PFSK-1 (cell line): ENCODE measurements at regions not wholly inside any gene's neighbourhood (a gene's known extent, or its start where the extent isn't known, plus 50 kb on each side); places are given as distances from the start of the nearest gene placed in this dataset.

Source experiments
- FOXP2 ChIP-seq: optimal IDR thresholded peaks from 2 replicates; pipeline ENCODE3; 2011; ENCODE audit warnings: borderline replicate concordance, control low read depth, inconsistent platforms; ENCODE audit not compliant: insufficient read depth; ENCODE audit errors: extremely low read length, extremely low read depth
- POLR2AphosphoS5 ChIP-seq: IDR thresholded peaks from 2 replicates; pipeline ENCODE4 v1.6.1; 2012; ENCODE audit warnings: low read depth, mild to moderate bottlenecking, control low read depth, low read length, moderate library complexity
- SIN3A ChIP-seq: IDR thresholded peaks from 2 replicates; pipeline ENCODE4 v1.6.1; 2012; ENCODE audit warnings: mild to moderate bottlenecking, low read length, moderate library complexity, borderline replicate concordance; ENCODE audit not compliant: insufficient read depth
- TAF1 ChIP-seq: IDR thresholded peaks from 2 replicates; pipeline ENCODE4 v1.6.1; 2012; ENCODE audit warnings: low read length, control low read depth, borderline replicate concordance; ENCODE audit not compliant: insufficient read depth
- TF ChIP-seq, protein P1 (sequence below), 2 experiments: IDR thresholded peaks; 2 replicates each; pipeline versions ENCODE4 v1.6.1 to v1.8.0; 2011 to 2012; ENCODE audit warnings: low read depth in 2 of 2, low read length in 2 of 2, control low read depth in 1 of 2, inconsistent platforms in 1 of 2, mild to moderate bottlenecking in 1 of 2, moderate library complexity in 1 of 2; ENCODE audit not compliant: insufficient read depth in 1 of 2

- TF ChIP-seq POLR2AphosphoS5 (no peak), TAF1 (no peak), SIN3A (no peak), FOXP2 (no peak)
- TF ChIP-seq, protein P1, sequence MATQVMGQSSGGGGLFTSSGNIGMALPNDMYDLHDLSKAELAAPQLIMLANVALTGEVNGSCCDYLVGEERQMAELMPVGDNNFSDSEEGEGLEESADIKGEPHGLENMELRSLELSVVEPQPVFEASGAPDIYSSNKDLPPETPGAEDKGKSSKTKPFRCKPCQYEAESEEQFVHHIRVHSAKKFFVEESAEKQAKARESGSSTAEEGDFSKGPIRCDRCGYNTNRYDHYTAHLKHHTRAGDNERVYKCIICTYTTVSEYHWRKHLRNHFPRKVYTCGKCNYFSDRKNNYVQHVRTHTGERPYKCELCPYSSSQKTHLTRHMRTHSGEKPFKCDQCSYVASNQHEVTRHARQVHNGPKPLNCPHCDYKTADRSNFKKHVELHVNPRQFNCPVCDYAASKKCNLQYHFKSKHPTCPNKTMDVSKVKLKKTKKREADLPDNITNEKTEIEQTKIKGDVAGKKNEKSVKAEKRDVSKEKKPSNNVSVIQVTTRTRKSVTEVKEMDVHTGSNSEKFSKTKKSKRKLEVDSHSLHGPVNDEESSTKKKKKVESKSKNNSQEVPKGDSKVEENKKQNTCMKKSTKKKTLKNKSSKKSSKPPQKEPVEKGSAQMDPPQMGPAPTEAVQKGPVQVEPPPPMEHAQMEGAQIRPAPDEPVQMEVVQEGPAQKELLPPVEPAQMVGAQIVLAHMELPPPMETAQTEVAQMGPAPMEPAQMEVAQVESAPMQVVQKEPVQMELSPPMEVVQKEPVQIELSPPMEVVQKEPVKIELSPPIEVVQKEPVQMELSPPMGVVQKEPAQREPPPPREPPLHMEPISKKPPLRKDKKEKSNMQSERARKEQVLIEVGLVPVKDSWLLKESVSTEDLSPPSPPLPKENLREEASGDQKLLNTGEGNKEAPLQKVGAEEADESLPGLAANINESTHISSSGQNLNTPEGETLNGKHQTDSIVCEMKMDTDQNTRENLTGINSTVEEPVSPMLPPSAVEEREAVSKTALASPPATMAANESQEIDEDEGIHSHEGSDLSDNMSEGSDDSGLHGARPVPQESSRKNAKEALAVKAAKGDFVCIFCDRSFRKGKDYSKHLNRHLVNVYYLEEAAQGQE (IDR thresholded peaks at IDR 0.05; ENCODE audit: insufficient read depth in 1 of 2, low read depth in 2 of 2, low read length in 2 of 2) = no peak
Observed at GRCh38 chr1:188058801-188059200, 1230.1 kb downstream of the PLA2G4A start.

- TF ChIP-seq SIN3A = no peak
Observed at GRCh38 chr1:188061881-188062280, 1233.1 kb downstream of the PLA2G4A start.

GRCh38 chr1:188062456-188062855, 1233.7 kb downstream of the PLA2G4A start:
- TF ChIP-seq, protein P1 (IDR thresholded peaks at IDR 0.05; ENCODE audit: insufficient read depth in 1 of 2, low read depth in 2 of 2, low read length in 2 of 2) = no peak
- TF ChIP-seq TAF1 (no peak), FOXP2 (no peak), SIN3A (no peak), POLR2AphosphoS5 (no peak)

- TF ChIP-seq, protein P1 (IDR thresholded peaks at IDR 0.05; ENCODE audit: insufficient read depth in 1 of 2, low read depth in 2 of 2, low read length in 2 of 2) = no peak
- TF ChIP-seq SIN3A = no peak
- TF ChIP-seq TAF1 = no peak
- no peak for TF ChIP-seq FOXP2
- TF ChIP-seq POLR2AphosphoS5 = no peak
Observed at GRCh38 chr1:188065917-188066316, 1237.2 kb downstream of the PLA2G4A start.

- TF ChIP-seq FOXP2 = no peak
- TF ChIP-seq, protein P1 (IDR thresholded peaks at IDR 0.05; ENCODE audit: insufficient read depth in 1 of 2, low read depth in 2 of 2, low read length in 2 of 2) = no peak
- TF ChIP-seq SIN3A = no peak
- TF ChIP-seq POLR2AphosphoS5 = no peak
- TF ChIP-seq TAF1 = no peak
Observed at GRCh38 chr1:188070848-188071247, 1242.1 kb downstream of the PLA2G4A start.

DNA sequence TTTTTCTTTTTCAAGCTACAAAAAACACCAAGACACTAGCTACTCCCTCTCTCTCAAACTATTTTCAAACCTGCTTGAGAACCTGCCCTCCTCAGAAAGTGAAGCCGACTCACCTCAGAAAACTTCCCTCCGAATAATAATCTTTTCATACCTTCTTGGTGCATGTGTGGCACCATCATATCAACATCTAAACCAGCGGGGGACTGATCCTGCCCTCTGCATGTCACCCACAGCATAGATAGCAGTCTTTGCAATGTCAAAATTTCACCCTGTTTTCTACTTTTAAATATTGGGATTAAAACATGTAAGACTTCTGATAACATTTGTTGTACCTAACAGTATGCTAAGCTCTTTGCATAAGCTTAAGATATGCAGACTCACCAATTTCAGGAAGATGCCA, 1260.3 kb downstream of the PLA2G4A start:
- TF ChIP-seq SIN3A (no peak), POLR2AphosphoS5 (no peak), FOXP2 (no peak), TAF1 (no peak)
- TF ChIP-seq, protein P1 (IDR thresholded peaks at IDR 0.05; ENCODE audit: insufficient read depth in 1 of 2, low read depth in 2 of 2, low read length in 2 of 2) = no peak
